Gastroesophageal sphincter (tissue), 4 donors: ENCODE measurements at regions not wholly inside any gene's neighbourhood (a gene's known extent, or its start where the extent isn't known, plus 50 kb on each side); places are given as distances from the start of the nearest gene placed in this dataset.

ENCODE experiments used
- ATAC-seq: fragments of 150-250 bp; one replicate; pipeline ENCODE4 v1.9.1; 2016; ENCODE audit warnings: mild to moderate bottlenecking, moderate library complexity
- H3K27ac ChIP-seq, 4 donors: fragments of 200-600 bp; sonication (generic) in 3 of 4; 1 replicate in 3 of 4; 2 replicates in 1 of 4; pipeline ENCODE4 v1.5.1; 2016 to 2019
- H3K27me3 ChIP-seq: fragments of 200-600 bp; sonication (generic); one replicate; pipeline ENCODE4 v1.5.1; 2019
- H3K36me3 ChIP-seq, 2 donors: fragments of 200-600 bp; sonication (generic); one replicate each; pipeline ENCODE4 v1.5.1; 2019; ENCODE audit warnings: control low read depth in 1 of 2
- H3K4me1 ChIP-seq, 3 donors: fragments of 200-600 bp; sonication (generic); 1 replicate in 2 of 3; 2 replicates in 1 of 3; pipeline ENCODE4 v1.5.1; 2016 to 2019; ENCODE audit warnings: control low read depth in 2 of 3
- H3K4me3 ChIP-seq, 2 donors: fragments of 200-600 bp; sonication (generic); one replicate each; pipeline ENCODE4 v1.5.1; 2019; ENCODE audit warnings: mild to moderate bottlenecking in 1 of 2, moderate library complexity in 1 of 2
- H3K9me3 ChIP-seq, 3 donors: fragments of 200-600 bp; sonication (generic); one replicate each; pipeline ENCODE4 v1.5.1; 2017 to 2019; ENCODE audit warnings: control low read depth in 2 of 3
- CTCF ChIP-seq, 4 experiments: fragments of 200-600 bp in 2 of 4; fragments of 450-650 bp in 2 of 4; sonication (generic) in 1 of 4; IDR thresholded peaks; one replicate each; pipeline ENCODE4 v1.5.1; 2017 to 2019; ENCODE audit warnings: antibody characterized with exemption in 4 of 4, mild to moderate bottlenecking in 2 of 4, moderate library complexity in 2 of 4
- EP300 ChIP-seq: sonication (generic); formaldehyde crosslinking; IDR thresholded peaks from one replicate; pipeline ENCODE4 v1.6.1; 2017; ENCODE audit warnings: antibody characterized with exemption, mild to moderate bottlenecking
- POLR2A ChIP-seq, 2 donors: fragments of 450-650 bp; IDR thresholded peaks; one replicate each; pipeline ENCODE4 v1.6.1; 2017; ENCODE audit warnings: antibody characterized with exemption in 2 of 2, mild to moderate bottlenecking in 2 of 2, moderate library complexity in 1 of 2
- POLR2AphosphoS5 ChIP-seq: sonication (generic); formaldehyde crosslinking; IDR thresholded peaks from one replicate; pipeline ENCODE4 v1.6.1; 2017; ENCODE audit warnings: antibody characterized with exemption
- WGBS, 2 donors: methylation state at CpG; one replicate each; pipeline ENCODE4 v1.1.5; 2018; ENCODE audit warnings: low coverage in 1 of 2; 5-methylcytosine and 5-hydroxymethylcytosine counted together

GRCh38 chr5:8474569-8474930 lies 605.6 kb downstream of the MTRR start:
- H3K9me3 ChIP-seq = no peaks in the 10 kb centered on the region
- no peaks in the 10 kb centered on the region for H3K4me1 ChIP-seq
- WGBS, 2 donors = 70 to 93% methylated on average over 1 of the region's 1 CpG
- H3K4me3 ChIP-seq = no peak overlapping the region
- no peaks in the 10 kb centered on the region for H3K27me3 ChIP-seq
- no peak for ATAC-seq
- no peak for TF ChIP-seq POLR2A (IDR thresholded peaks at IDR 0.05)
- no peak for TF ChIP-seq EP300
- no peak for TF ChIP-seq POLR2AphosphoS5
- TF ChIP-seq CTCF (IDR thresholded peaks at IDR 0.05) = no peak
- H3K27ac ChIP-seq = no peak overlapping the region
- no peaks in the 10 kb centered on the region for H3K36me3 ChIP-seq

DNA sequence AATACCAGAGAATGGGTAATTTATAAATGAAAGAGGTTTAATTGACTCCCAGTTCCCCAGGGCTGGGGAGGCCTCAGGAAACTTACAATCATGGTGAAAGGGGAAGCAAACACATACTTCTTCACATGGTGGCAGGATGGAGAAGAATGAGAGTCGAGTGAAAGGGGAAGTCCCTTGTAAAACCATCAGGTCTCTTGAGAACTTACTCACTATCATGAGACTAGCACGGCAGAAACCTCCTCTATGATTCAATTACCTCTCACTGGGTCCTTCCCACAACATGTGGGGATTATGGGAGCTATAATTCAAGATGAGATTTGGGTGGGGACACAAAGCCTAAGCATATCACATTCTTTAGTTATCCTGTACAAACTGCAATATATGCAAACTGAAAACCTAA lies 609.4 kb downstream of the MTRR start:
- TF ChIP-seq POLR2AphosphoS5 (no peak), CTCF (IDR thresholded peaks at IDR 0.05) (no peak), EP300 (no peak), POLR2A (IDR thresholded peaks at IDR 0.05) (no peak)
- Histone ChIP-seq H3K27me3 (no peaks in the 10 kb centered on the region), H3K4me1 (no peaks in the 10 kb centered on the region), H3K36me3 (no peaks in the 10 kb centered on the region), H3K4me3 (no peak overlapping the region), H3K9me3 (no peaks in the 10 kb centered on the region), H3K27ac (no peak overlapping the region)
- ATAC-seq = no peak
- WGBS, 2 donors = 38 to 69% methylated on average over 2 of the region's 2 CpGs

- no peak for ATAC-seq
- 70 to 78% methylated on average over 2 of the region's 2 CpGs for WGBS, 2 donors
- no peaks in the 10 kb centered on the region for H3K9me3 ChIP-seq
These were observed 612.1 kb downstream of the MTRR start for GRCh38 chr5:8481007-8481406.

DNA sequence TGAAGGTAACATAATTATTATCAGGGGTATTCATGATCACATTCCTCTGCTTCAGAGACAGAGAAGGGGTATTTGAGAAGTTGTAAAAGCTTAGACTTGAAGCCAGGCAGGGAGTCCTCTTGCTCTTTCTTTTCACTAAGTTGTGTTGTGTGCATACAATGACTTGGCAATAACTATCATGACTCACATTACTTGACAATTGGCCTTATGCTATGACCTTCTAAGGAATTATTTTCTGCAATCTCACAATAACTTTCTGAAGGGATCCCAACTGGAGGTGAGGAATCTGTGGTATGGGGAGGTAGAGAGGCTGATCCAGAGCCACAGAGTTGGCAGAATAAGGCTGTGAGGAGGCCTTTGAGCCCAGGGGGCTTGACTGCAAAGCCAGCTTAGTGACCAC lies 622.3 kb downstream of the MTRR start:
- Histone ChIP-seq H3K9me3 (peaks cover 0 to 27% (median 0%) of the 10 kb centered on the region in 3 donors), H3K4me1 (no peaks in the 10 kb centered on the region), H3K36me3 (no peaks in the 10 kb centered on the region), H3K4me3 (no peak overlapping the region), H3K27ac (no peak overlapping the region), H3K27me3 (no peaks in the 10 kb centered on the region)
- no peak for ATAC-seq
- TF ChIP-seq CTCF (IDR thresholded peaks at IDR 0.05) (no peak), POLR2A (IDR thresholded peaks at IDR 0.05) (no peak), POLR2AphosphoS5 (no peak), EP300 (no peak)

More at GRCh38 chr5:8481007-8481406, 612.1 kb downstream of the MTRR start:
- Histone ChIP-seq H3K36me3 (no peaks in the 10 kb centered on the region), H3K4me1 (no peaks in the 10 kb centered on the region), H3K4me3 (no peak overlapping the region), H3K27ac (no peak overlapping the region), H3K27me3 (no peaks in the 10 kb centered on the region)
- TF ChIP-seq CTCF (IDR thresholded peaks at IDR 0.05) (no peak), POLR2AphosphoS5 (no peak), EP300 (no peak), POLR2A (IDR thresholded peaks at IDR 0.05) (no peak)

DNA sequence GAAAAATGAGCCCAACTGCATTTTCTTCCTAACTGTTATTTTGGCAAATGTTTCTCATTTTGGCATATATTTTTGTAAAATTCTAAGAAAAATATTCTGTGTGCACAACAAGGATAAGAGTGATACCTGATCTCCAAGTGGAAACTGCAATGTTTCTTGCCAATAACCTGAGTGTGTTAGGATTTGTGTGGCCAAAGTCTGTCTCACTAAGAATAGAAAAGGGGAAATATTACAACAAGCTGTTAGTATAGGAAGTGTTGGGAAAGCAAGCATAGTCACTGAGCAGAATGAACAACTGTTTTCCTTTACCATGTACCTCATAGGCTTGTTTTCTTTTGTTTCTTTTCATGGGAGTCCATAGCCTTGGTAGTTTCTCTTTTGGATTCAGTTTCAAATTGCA lies 624.2 kb downstream of the MTRR start:
- peaks cover 0 to 38% (median 0%) of the 10 kb centered on the region in 3 donors for H3K9me3 ChIP-seq
- H3K4me3 ChIP-seq = no peak overlapping the region
- no peaks in the 10 kb centered on the region for H3K4me1 ChIP-seq
- H3K27ac ChIP-seq = no peak overlapping the region
- H3K27me3 ChIP-seq = no peaks in the 10 kb centered on the region
- H3K36me3 ChIP-seq = no peaks in the 10 kb centered on the region
- no peak for ATAC-seq
- TF ChIP-seq POLR2A (IDR thresholded peaks at IDR 0.05) (no peak), CTCF (IDR thresholded peaks at IDR 0.05) (no peak), EP300 (no peak), POLR2AphosphoS5 (no peak)
